ENCODE measurements at regions not wholly inside any gene's neighbourhood (a gene's known extent, or its start where the extent isn't known, plus 50 kb on each side); places are given as distances from the start of the nearest gene placed in this dataset.
A peak's percentile ranks its signal among the peaks of the same experiment; 100 is the strongest.
"Not testable (repeated sequence)": the region's sequence is repeated elsewhere in the genome, so short reads cannot be mapped to it uniquely, and the experiment has no call there.

GRCh38 chr2:153623020-153623419 lies 144.5 kb upstream of the RPRM start:
- no peak for DNase-seq (ENCODE audit: low read depth)

- no peak for DNase-seq (ENCODE audit: low read depth)
Measured at GRCh38 chr2:153626676-153627075, 148.1 kb upstream of the RPRM start.

- DNase-seq (ENCODE audit: low read depth): no peak
Measured at GRCh38 chr2:153635494-153635893, 156.9 kb upstream of the RPRM start.

- no peak for DNase-seq (ENCODE audit: low read depth)
Measured at GRCh38 chr2:153641046-153641445, 162.5 kb upstream of the RPRM start.

DNA sequence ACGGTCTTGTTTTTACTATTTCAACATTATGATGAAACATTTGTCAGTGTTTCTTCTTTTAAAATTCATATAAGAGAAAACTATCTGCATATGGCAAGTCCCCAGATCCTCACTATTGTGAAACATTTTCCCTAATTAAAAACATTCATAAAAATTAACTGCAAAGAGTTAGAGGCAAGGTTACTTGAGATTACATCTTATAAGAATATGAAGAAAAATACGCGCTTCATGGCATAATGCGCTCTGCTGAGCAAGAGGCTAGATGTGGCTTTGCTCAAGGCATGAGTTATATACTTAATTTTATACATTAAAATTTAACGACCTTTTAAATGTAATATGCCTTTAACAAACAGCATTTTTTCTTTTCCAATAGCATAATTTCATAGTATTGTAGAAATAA lies 166.4 kb upstream of the RPRM start:
- no peak for DNase-seq (ENCODE audit: low read depth)

DNA sequence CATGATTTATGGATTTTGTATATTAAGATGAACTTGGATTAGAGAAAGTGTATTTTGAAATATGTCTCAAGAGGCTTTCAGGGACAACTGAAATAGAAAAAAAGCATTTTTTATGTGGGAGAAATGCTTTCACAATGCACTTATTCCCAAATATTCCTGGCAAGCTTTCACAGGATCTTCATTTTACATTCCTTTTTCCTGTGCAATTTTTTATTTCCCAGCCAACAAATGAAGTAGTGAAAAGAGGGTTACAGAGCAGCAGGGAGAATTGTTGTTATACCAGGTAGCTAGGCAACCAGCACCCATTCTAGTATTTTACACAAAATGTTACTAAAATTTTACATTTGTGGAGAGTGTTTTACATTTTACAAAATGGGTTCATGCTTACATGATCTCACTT lies 167.0 kb upstream of the RPRM start:
- DNase-seq (ENCODE audit: low read depth): no peak

GRCh38 chr2:153657651-153658050 lies 179.1 kb upstream of the RPRM start:
- DNase-seq (ENCODE audit: low read depth): no peak

DNA sequence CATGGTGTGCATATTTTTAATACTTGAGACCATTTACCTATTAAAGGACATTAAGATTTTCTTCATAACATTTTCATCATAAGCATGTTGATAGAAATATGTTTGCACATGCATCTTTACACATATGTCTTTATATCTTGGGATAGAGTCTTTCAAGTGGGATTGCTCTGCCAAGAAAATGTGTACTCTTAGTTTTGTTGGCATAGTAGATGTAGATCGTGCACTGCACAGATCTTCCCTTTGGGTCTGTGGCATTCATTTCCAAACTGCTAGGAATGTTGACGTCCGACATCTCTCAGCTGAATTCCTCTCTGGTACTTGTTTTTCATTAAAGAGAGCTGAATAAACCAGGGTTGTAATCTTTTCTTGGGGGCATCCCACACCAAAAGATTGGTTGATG lies 183.2 kb upstream of the RPRM start:
- no peak for DNase-seq (ENCODE audit: low read depth)

DNA sequence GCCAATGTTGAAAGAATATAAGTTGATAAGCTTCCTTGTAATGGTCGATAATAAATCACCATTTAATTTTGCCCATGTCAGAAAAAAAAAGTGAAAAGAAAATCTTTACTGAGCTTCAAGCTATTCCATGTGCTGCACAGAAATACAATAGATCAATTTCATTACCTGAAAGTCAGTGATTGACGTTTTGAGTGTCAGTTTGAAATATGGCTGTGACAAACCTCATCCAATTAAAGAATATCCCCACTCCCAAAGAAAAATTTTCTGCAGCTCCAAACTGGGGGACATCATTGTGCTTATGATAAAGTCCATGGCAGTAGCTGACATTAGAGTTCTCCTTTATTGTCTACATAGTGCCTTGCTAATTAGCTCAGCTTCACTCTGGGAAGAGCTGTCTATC lies 184.8 kb upstream of the RPRM start:
- no peak for DNase-seq (ENCODE audit: low read depth)

DNA sequence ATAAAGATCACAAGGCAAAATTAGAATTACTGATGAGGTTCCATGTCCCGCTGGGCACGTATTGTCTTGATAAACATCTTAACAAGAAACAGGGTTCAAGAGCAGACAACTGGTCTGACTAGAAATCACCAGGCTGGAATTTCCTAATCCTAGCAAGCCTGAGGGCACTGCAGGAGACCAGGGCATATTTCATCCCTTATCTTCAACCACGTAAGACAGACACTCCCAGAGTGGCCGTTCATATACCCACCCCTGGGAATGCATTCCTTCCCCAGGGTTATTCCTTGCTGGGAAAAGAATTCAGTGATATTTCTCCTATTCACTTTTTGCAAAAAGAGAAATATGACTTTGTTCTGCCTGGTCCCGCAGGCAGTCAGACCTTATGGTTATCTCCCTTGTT lies 185.4 kb upstream of the RPRM start:
- DNase-seq (ENCODE audit: low read depth): not testable (repeated sequence)

DNA sequence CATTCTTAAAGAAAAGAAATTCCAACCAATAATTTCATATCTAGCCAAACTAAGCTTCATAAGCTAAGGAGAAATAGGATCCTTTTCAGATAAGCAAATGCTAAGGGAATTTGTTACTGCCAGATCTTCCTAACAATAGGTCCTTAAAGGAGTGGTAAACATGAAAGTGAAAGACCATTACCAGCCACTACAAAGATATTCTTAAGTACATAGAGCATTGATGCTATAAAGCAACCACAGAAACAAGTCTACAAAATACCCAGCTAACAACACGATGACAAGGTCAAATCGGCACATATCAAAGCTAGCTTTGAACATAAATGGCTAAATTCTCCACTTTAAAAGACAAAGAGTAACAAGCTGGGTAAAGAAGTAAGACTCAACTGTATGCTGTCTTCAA lies 188.9 kb upstream of the RPRM start:
- no peak for DNase-seq (ENCODE audit: low read depth)

DNA sequence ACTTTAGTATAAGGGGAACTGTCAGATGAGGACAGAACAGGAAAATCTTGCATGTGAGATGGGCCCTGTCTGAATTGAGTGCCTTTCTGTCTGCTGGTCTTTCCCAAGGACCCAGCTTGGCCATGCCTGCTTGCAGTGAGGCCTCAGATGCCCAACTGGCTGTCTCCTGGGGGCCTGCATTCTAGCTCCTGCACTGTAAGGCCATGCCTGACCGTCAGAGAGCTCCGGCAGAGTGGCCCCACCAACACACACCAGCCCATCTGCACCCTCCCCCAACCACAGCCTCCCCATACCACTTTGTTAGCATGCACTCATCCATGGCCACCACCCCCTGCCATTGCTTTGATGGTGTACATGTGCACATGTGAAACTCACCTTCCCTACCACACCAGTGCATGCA lies 190.4 kb upstream of the RPRM start:
- DNase-seq (ENCODE audit: low read depth): no peak

DNA sequence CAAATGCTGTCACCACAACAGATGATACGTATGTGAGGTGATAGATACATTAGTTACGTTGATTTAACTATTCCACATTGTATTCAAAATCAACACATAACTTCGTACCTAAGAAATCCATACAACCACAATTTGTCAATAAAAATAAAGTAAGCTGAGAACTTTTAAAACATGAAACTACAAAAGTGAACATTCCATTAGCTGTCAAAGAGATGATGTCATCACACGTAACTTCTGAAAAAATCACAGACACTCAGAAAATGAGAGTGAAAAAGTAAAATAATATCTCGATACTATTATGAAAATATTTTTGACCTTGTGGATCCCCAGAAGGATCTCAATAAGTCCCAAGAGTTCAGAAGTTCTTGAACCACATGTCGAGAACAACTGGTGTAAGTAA lies 161.6 kb upstream of the GALNT13 start:
- DNase-seq (ENCODE audit: low read depth): no peak

DNA sequence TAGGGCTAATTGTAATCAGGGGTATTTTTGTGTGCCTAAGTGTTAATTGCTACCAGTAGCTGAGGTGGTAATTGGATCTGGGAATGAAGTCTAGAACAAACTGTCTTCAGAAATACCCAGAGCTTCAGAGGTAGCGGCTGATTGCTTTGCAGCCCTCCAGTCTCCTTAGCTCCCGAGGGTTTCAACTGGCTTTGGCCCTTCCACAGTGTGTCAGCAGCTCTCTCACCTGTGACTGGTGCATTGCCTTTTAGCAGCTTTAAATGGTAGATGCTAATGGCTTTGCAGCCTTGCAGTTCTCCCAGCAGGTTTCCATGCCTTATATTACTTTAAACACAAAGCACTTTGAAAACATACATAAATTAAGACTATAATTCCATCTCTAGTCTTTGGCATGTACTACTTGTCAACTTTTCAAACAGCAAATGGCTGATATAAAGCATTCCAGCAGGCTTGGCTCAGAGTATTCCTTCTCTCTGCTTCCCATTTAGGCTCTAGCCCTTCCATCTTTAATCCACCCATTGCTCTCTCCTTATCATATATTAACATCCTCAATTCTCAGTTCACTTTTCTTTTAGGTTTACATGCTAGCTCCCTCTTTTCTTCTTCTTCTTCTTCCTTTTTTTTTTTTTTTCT lies 156.4 kb upstream of the GALNT13 start:
- no peak for DNase-seq (ENCODE audit: low read depth)

DNA sequence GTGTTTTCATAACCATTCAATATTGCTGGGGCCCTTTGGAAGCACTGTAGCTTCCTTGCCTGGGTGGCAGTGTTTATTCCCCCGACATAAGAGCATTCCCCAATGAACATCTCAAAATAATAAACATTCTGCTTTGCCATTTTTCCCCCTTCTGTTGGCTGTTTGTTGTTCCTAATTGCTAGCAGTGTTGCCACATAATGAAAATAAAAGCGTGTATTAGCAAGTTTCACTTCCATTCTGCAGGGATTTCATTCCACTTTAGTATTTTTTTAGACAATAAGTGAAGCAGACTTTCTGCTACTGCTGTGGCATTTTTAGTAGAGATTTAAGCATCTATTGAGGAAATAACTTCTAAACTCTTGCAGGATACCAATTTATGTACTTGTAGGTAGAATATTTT lies 154.7 kb upstream of the GALNT13 start:
- DNase-seq (ENCODE audit: low read depth): no peak

- DNase-seq (ENCODE audit: low read depth): no peak
Measured at GRCh38 chr2:153739394-153739793, 132.3 kb upstream of the GALNT13 start.

GRCh38 chr2:153761936-153762335 lies 109.8 kb upstream of the GALNT13 start:
- DNase-seq (ENCODE audit: low read depth): no peak

- DNase-seq (ENCODE audit: low read depth): no peak
Measured at GRCh38 chr2:153766415-153766814, 105.3 kb upstream of the GALNT13 start.

DNA sequence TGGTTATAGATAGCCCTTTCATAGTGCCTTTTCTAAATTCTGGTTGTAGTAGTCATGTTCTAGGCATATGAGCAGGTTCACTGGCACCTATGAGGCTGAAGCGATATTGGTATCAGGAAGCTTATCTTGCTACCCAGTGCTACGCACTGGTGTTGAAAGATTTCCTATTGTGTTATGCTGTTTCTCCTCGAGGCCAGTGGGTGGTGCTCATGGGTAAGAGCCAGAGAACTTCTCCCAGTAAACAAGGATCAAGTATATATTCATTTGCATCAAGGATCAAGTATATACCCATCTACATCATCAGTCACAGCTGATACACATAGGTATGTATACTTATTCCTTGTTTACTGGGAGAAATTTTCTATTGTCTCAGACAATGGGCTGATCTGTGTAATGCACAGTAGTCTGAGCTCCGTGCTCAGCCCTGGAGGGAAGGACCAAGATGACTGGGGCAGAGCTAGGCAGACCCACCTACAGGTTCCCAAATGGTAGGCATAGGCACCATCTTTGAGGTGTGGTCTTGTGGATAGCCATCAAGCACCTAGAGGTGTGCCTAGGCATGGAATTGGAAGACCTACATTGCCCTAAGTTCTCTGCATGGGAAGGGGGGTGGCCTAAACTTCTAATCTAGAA lies 101.2 kb upstream of the GALNT13 start:
- DNase-seq (ENCODE audit: low read depth): no peak

GRCh38 chr2:153780241-153780640 lies 91.5 kb upstream of the GALNT13 start:
- no peak for DNase-seq (ENCODE audit: low read depth)

DNA sequence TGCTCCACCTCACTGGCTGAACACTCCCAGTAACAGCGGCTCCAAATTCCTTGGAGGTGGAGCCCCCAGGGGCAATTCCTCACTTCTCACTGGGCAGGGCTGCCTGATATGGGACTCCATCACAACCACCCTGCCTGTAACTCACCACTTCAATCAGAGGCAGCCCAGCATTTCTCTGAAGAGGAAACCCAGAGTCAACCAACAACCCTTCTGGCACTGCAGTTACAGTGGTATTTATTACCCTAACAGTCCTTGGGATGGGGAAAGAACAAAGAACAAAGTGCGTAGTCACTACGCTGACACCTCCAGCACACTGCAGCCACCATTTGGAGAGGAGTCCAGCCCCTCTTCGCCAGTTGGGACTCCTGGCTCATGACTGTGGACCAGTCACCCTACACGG lies 85.7 kb upstream of the GALNT13 start:
- DNase-seq (ENCODE audit: low read depth): no peak

- DNase-seq (ENCODE audit: low read depth): no peak
Measured at GRCh38 chr2:153787612-153788011, 84.1 kb upstream of the GALNT13 start.

DNA sequence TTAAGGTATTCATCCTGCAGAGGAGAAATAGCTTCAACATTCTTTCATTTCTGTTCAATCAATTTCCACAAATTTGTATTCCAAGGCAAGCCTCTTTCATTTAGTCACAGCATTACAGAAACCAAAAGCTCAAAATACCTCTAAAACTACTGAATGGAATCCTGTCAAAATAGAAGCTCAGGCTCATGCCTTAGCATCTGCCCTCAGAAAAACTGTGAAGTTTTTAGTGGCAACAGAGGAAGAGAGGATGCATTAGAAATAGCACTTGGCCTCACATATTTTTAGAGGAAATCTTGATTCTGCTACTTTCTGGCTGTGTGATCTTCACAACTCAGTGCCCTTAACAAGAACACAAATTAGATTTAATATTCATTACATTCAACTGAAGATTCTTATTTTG lies 69.1 kb upstream of the GALNT13 start:
- no peak for DNase-seq (ENCODE audit: low read depth)

DNA sequence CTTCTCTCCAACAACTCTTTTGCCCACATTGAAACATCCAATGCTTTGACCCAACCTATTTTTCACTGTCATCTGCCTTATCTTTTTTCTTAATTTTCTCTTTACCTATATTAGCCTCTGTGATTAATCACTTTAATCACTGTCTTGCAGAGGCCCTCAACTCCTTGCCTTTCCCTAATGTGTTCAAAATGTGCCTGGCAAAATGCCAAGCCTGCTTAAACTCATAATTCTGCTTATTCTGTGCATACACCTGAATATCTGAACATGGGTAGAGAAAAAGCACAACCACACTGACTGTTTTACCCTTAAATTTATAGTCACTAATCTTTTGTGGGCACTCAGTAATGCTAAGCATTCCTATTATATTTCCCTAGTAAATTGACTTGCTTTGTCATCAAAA lies 63.0 kb upstream of the GALNT13 start:
- DNase-seq (ENCODE audit: low read depth): peak; percentile 8
